ENCODE measurements at regions not wholly inside any gene's neighbourhood (a gene's known extent, or its start where the extent isn't known, plus 50 kb on each side); places are given as distances from the start of the nearest gene placed in this dataset.
A peak's percentile ranks its signal among the peaks of the same experiment; 100 is the strongest.

DNA sequence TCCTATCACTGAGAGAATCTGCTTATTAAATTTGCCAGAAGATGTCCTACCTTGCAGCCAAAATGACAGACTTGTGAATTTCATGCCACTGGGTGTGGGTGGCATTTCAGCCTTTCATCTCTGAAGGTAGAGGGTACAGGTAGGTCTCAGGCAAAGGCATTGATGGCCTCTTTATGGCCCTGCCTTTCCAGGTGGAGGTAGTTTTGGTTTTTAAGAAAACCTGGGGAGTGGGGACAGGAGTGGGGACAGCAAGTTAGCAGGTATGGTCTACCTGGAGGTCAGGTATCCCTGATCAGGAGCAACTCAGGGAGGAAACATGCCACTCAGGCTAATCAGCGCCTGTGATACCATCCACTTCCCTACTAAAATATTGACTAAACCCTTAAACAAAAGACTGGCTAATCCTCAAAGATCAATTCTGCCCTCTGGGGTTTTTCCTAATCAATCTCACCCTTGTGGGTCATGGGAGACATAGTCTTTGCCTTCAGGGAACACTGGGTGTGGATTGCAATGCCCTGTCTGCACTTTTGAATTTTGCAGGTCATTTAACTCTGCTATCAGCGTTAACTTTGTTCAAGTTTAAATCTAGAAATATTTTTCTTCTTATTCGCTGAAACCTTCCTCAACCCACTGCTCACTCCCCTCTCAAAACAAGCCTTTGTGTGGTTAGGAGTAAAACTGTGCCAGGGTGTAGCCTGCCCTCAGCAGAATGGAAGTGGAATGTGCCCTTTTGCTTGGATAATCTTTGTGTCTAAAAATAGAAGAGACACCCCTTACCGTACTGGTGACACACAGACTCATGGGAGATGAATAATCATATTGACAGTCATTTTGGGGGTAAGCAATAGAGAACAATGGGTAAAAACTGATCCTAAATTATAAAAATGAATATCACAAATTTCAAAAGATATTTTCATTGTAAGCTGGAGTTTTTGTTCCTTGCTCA is 233.7 kb downstream of the COG6 start:
- ATAC-seq (no peak), DNase-seq (no peak)
- Mint-ChIP-seq H3K36me3 (ENCODE audit: low read depth) (peaks cover 2% of the 10 kb centered on the region), H3K4me3 (no peak overlapping the region), H3K27ac (no peak overlapping the region), H3K27me3 (no peaks in the 10 kb centered on the region), H3K4me1 (peaks cover 22% of the 10 kb centered on the region)
- peaks cover 3% of the 10 kb centered on the region for H3K9me3 ChIP-seq (ENCODE audit: control insufficient read depth, low read length, poor library complexity, severe bottlenecking)

DNA sequence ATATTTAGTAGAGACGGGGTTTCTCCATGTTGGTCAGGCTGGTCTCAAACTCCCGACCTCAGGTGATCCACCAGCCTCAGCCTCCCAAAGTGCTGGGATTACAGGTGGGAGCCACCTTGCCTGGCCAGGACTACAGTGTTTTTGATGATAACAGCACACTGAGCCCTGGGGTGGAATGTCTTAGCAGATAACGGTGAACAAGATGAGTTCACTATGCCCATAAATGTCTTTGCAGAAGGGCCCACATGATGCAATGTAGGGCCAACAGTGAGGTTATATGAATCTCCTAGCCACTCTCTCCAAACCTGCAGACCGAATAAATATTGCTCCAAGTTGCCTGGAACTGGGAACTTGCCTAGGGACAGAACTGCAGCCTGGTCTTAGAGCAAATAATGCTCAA is 235.1 kb downstream of the COG6 start:
- ATAC-seq (no peak), DNase-seq (no peak)
- Mint-ChIP-seq H3K27me3 (peaks cover 7% of the 10 kb centered on the region), H3K4me1 (peaks cover 23% of the 10 kb centered on the region), H3K27ac (no peak overlapping the region), H3K36me3 (ENCODE audit: low read depth) (peaks cover 4% of the 10 kb centered on the region), H3K4me3 (no peak overlapping the region)
- no peaks in the 10 kb centered on the region for H3K9me3 ChIP-seq (ENCODE audit: control insufficient read depth, low read length, poor library complexity, severe bottlenecking)

DNA sequence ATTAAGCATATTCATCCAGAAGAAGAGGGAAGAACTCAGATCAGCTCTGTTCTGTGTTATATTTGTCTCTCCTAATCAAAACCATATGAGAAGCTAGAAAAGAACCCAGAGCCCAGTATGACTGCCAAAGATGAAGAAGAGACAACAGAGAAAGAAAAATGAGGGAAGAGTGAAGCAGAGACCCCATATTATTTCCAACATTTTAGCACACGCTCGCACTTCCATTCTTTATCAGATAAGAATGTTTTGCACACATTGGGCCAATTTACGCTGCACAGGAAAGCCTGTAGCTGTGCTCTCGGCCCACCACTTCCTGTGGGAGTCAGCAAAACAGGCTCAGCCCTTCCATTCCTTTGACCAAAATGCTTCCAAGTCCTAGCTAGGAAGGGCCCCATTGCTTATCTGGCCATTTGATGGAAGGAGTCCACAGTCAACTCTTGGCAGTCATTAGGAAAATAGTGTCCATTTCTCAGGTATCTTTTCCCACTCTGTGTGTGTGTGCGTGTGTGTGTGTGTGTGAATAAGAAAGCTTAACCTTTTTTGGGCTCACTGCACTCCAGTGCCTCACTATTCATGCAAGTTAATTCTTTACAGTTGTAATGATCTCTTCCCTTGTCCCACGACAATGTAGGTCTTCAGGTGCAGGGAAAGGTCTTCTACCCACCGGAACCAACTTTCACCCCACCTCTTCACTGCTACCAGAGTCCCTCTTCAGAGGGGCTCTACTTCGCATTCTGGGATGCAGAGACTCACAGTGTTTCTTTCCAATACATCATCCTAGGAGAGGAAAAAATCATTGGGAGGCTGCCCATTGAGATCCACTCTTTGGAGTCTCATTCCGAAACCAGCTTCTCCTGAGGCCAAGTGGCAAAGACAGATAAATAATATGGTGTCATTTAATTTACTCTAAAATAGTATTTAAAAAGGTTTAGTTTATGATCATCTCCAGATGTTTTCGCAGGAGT is 237.5 kb downstream of the COG6 start:
- Mint-ChIP-seq H3K27me3 (peaks cover 7% of the 10 kb centered on the region), H3K36me3 (ENCODE audit: low read depth) (peaks cover 4% of the 10 kb centered on the region), H3K4me1 (peaks cover 23% of the 10 kb centered on the region), H3K4me3 (peak overlapping the region; percentile 78), H3K27ac (peak overlapping the region; percentile 68)
- DNase-seq, result no peak
- peak; percentile 59 for ATAC-seq
- no peaks in the 10 kb centered on the region for H3K9me3 ChIP-seq (ENCODE audit: control insufficient read depth, low read length, poor library complexity, severe bottlenecking)

DNA sequence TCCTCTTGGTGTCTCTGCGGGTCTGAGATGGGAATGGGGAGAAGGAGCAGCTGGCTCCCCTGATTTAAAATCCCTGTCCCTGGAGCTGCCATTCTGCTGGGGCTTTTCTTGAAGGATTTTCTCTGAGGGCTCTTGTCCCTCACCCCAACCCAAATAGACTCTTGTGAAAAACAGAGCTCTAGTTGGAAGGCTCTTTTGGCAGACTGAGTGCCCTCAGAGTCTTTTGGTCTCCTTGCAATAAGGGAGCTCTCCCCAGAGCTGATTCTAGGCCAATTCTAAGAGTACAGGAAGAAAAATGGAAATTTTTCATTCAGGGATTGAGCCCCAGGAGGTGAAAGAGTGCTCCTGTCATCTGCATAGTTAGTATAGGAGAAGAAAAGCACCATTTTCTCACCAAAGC is 238.3 kb downstream of the COG6 start:
- H3K4me1 Mint-ChIP-seq, result peaks cover 23% of the 10 kb centered on the region
- peaks cover 4% of the 10 kb centered on the region for H3K36me3 Mint-ChIP-seq (ENCODE audit: low read depth)
- ATAC-seq, result no peak
- peak overlapping the region; percentile 58 for H3K4me3 Mint-ChIP-seq
- DNase-seq, result no peak
- peak overlapping the region; percentile 68 for H3K27ac Mint-ChIP-seq
- H3K9me3 ChIP-seq (ENCODE audit: control insufficient read depth, low read length, poor library complexity, severe bottlenecking), result no peaks in the 10 kb centered on the region
- H3K27me3 Mint-ChIP-seq, result peaks cover 7% of the 10 kb centered on the region

DNA sequence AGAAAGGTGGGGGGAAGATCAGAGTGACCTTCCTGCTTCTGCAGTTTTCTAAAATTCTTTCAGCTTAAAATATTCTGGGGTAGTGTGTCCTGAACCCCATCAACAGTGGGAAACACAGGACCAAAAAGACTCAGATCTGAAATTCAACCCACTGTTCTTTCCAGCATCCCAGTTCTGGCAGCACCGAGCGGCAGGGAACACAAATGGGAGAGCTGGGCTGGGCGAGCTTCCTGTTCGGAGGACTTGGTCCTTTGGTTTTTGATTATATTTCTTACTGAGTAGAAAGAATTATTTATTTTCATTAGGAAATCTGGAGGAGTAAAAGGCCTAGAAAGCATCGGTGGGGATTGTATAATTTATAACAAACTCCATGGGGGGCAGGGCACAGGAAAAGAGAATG is 239.1 kb downstream of the COG6 start:
- peaks cover 4% of the 10 kb centered on the region for H3K36me3 Mint-ChIP-seq (ENCODE audit: low read depth)

DNA sequence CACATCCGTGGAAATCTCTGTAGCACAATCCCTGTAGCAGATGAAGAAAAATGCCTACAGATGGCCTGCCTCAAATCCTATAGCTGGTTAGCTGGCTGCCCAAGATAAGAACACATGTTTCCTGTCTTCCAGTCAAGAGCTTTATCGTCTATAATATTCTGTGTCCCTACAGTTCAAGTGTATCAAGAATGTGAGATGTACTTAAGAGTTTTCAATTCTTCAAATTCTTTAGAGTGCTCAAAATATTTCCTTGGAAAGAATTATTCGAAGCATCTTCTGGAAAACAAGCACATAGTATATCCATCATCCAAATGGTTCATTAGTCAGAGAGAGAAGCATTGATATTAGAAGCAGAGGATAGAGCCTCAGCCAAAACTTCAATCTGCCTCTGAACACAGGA is 239.8 kb downstream of the COG6 start:
- no peak for DNase-seq
- no peak for ATAC-seq
- peaks cover 4% of the 10 kb centered on the region for H3K36me3 Mint-ChIP-seq (ENCODE audit: low read depth)
- H3K4me1 Mint-ChIP-seq, result peaks cover 23% of the 10 kb centered on the region
- no peak overlapping the region for H3K27ac Mint-ChIP-seq
- H3K27me3 Mint-ChIP-seq, result peaks cover 9% of the 10 kb centered on the region
- H3K9me3 ChIP-seq (ENCODE audit: control insufficient read depth, low read length, poor library complexity, severe bottlenecking), result no peaks in the 10 kb centered on the region
- H3K4me3 Mint-ChIP-seq, result no peak overlapping the region

More for the DNA sequence above, 239.1 kb downstream of the COG6 start:
- H3K4me3 Mint-ChIP-seq, result no peak overlapping the region
- peak overlapping the region; percentile 68 for H3K27ac Mint-ChIP-seq
- H3K27me3 Mint-ChIP-seq, result peaks cover 7% of the 10 kb centered on the region
- ATAC-seq (no peak), DNase-seq (no peak)
- H3K4me1 Mint-ChIP-seq, result peaks cover 23% of the 10 kb centered on the region
- H3K9me3 ChIP-seq (ENCODE audit: control insufficient read depth, low read length, poor library complexity, severe bottlenecking), result no peaks in the 10 kb centered on the region

DNA sequence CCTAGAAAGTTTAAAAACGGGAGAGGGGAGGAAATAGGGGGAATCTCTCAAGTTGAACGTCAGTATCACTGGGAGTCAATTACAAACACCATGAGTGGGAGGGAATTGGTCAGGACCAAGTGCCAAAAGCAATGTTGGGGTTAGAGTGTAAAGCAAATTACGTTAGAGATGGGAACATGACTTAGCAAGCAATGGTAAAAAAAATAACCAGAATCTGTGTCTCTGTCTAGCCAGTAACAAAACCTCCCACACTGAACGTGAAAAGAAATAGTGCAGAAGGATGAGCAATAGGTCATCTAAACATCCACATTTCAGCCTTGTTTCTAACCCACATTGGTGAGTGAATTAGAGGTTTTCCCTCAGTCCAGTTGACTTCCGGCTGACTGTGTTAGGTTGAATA is 242.2 kb downstream of the COG6 start:
- ATAC-seq, result no peak
- H3K9me3 ChIP-seq (ENCODE audit: control insufficient read depth, low read length, poor library complexity, severe bottlenecking), result no peaks in the 10 kb centered on the region
- no peak for DNase-seq
- Mint-ChIP-seq H3K27me3 (peaks cover 20% of the 10 kb centered on the region), H3K4me3 (no peak overlapping the region), H3K4me1 (peaks cover 15% of the 10 kb centered on the region), H3K27ac (no peak overlapping the region), H3K36me3 (ENCODE audit: low read depth) (peaks cover 4% of the 10 kb centered on the region)

DNA sequence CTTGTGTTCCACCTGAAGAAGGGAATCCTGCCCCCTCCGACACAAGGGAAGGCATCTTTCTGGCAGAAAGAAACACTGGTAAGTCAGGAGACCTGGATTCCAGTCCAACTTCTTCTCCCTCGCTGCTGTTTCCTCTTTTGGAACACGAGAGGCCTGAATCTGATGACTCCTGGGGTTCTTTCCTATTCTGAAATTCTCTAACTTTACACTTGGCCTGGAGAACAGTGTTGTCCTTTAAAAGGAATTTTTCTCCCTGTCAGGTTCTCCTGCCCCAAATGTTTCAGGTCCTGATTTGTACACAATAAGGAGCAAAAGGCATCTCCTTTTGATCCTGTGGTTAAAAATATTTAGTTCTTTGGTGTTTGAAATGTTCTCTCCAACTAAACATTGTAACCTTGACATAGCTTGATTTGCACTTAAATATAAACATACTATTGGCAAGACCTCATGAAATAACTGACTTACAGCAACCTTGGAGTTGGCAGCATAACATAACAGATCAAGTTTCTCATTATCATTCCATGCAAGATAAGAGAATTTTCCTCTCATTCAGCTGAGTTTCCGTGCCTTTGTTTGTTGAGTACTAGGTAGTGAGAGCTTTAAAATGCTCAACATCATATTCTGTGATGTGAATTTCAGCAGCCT is 244.8 kb downstream of the COG6 start:
- peaks cover 16% of the 10 kb centered on the region for H3K27me3 Mint-ChIP-seq
- peaks cover 2% of the 10 kb centered on the region for H3K36me3 Mint-ChIP-seq (ENCODE audit: low read depth)
- no peak for DNase-seq
- ATAC-seq, result no peak
- H3K4me3 Mint-ChIP-seq, result no peak overlapping the region
- no peaks in the 10 kb centered on the region for H3K9me3 ChIP-seq (ENCODE audit: control insufficient read depth, low read length, poor library complexity, severe bottlenecking)
- no peak overlapping the region for H3K27ac Mint-ChIP-seq
- no peaks in the 10 kb centered on the region for H3K4me1 Mint-ChIP-seq

DNA sequence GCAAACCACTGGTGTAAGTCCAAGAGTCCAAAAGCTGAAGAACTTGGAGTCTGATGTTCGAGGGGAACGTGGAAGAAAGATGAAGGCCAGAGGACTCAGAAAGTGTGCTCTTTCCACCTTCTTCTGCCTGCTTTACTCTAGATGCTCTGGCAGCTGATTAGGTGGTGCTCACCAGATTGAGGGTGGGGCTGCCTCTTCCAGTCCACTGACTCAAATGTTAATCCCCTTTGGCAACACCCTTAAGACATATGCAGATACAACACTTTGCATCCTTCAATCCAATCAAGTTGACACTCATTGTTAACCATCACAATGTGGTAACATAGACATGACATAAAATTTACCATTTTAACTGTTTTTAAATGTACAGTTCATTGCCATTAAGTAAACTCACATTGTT is 249.5 kb downstream of the COG6 start:
- Mint-ChIP-seq H3K27ac (no peak overlapping the region), H3K4me1 (no peaks in the 10 kb centered on the region), H3K36me3 (ENCODE audit: low read depth) (no peaks in the 10 kb centered on the region), H3K4me3 (no peak overlapping the region), H3K27me3 (peaks cover 12% of the 10 kb centered on the region)
- no peaks in the 10 kb centered on the region for H3K9me3 ChIP-seq (ENCODE audit: control insufficient read depth, low read length, poor library complexity, severe bottlenecking)
- no peak for DNase-seq
- no peak for ATAC-seq

DNA sequence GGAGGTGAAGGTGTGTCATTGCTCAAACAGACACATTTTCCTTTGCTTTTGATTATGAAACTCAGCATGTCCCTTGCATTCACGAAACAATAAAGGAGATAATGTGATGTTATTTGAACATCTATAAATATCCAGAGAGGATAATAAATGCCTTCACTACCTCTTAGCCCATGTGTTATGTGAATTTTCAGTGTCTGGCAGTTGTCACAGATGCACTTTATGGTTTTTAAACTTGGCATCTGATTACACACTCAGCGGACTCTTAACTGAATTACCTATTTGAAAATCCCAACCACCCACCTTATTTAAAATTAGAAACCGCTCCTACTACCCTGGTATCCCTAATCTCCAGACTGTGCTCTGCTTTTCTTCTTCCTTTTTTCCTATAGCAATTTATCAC is 254.2 kb downstream of the COG6 start:
- H3K4me3 Mint-ChIP-seq, result no peak overlapping the region
- no peak for ATAC-seq

DNA sequence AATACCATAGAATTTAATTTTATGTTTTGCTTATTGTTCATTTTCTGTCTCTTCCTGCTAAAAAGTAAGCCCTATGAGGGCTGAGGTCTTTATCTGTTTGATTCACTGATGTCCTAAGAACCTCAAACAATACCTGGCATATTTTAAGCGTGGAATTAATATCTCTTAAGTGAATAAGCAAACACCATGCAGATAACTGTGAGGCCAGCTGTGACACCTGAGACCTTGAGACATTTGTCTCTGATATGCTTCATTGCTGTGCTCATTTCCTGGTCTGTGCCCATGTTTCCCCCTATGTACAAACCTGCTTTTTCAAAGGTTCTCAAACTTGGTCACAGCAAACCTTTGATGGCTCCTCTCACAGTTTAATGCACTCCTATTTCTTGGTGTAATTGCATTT is 254.6 kb downstream of the COG6 start:
- no peak overlapping the region for H3K4me3 Mint-ChIP-seq
- ATAC-seq (no peak), DNase-seq (no peak)
- H3K36me3 Mint-ChIP-seq (ENCODE audit: low read depth), result no peaks in the 10 kb centered on the region
- no peaks in the 10 kb centered on the region for H3K9me3 ChIP-seq (ENCODE audit: control insufficient read depth, low read length, poor library complexity, severe bottlenecking)
- H3K4me1 Mint-ChIP-seq, result no peaks in the 10 kb centered on the region
- peaks cover 12% of the 10 kb centered on the region for H3K27me3 Mint-ChIP-seq
- H3K27ac Mint-ChIP-seq, result no peak overlapping the region

More for the DNA sequence above, 254.2 kb downstream of the COG6 start:
- Mint-ChIP-seq H3K27me3 (peaks cover 12% of the 10 kb centered on the region), H3K27ac (no peak overlapping the region), H3K36me3 (ENCODE audit: low read depth) (no peaks in the 10 kb centered on the region), H3K4me1 (no peaks in the 10 kb centered on the region)
- no peak for DNase-seq
- no peaks in the 10 kb centered on the region for H3K9me3 ChIP-seq (ENCODE audit: control insufficient read depth, low read length, poor library complexity, severe bottlenecking)

DNA sequence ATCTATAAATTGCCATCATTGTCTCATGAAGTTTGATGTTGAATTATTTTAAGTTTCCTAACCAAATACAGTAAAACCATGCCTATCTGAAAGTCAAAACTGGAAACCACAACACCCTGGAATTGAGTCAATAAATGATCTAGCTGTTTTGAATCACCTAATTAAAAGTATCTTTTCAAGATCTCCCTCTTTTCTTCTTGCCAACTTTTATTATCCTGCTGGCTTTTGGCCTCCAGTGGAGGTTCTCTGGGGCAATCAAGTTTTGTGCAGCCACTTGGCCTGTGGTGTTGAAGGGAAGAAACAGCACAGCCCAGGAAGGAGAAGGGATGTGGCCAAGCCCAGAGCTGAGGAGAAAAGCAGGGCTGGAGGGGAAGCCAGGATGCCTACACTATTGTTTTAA is 255.4 kb downstream of the COG6 start:
- Mint-ChIP-seq H3K27me3 (peaks cover 12% of the 10 kb centered on the region), H3K4me3 (no peak overlapping the region), H3K4me1 (no peaks in the 10 kb centered on the region), H3K36me3 (ENCODE audit: low read depth) (no peaks in the 10 kb centered on the region), H3K27ac (no peak overlapping the region)
- ATAC-seq (no peak), DNase-seq (no peak)
- H3K9me3 ChIP-seq (ENCODE audit: control insufficient read depth, low read length, poor library complexity, severe bottlenecking), result no peaks in the 10 kb centered on the region

DNA sequence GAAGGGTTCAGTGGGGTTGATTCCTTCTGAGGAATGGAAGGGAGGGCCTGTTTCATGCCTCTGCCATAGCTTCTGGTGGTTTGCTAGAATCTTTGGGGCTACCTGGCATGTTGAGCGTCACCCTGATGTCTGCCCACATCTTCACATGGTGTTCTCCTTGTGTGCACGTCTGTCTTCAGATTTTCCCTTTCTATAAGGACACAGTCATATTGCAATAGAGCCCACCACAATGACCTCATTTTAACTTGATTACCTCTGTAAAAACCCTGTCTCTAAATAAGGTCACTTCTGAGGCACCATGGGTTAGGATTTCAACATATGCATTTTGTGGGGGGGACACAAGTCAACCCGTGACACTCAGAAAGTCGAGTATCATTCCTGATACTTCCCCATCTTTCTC is 257.9 kb downstream of the COG6 start:
- no peak overlapping the region for H3K4me3 Mint-ChIP-seq

More for the DNA sequence above, 257.9 kb downstream of the COG6 start:
- no peaks in the 10 kb centered on the region for H3K36me3 Mint-ChIP-seq (ENCODE audit: low read depth)
- ATAC-seq (no peak), DNase-seq (no peak)
- no peaks in the 10 kb centered on the region for H3K9me3 ChIP-seq (ENCODE audit: control insufficient read depth, low read length, poor library complexity, severe bottlenecking)
- peaks cover 12% of the 10 kb centered on the region for H3K27me3 Mint-ChIP-seq
- no peaks in the 10 kb centered on the region for H3K4me1 Mint-ChIP-seq
- no peak overlapping the region for H3K27ac Mint-ChIP-seq
